PC-9 (cell line): ENCODE measurements at regions not wholly inside any gene's neighbourhood (a gene's known extent, or its start where the extent isn't known, plus 50 kb on each side); places are given as distances from the start of the nearest gene placed in this dataset.

Experiments used
- EZH2 ChIP-seq: fragments of 200-600 bp; sonication (generic); IDR thresholded peaks from 2 replicates; pipeline ENCODE4 v1.8.0; 2017; ENCODE audit warnings: antibody characterized with exemption, low read depth
- TF ChIP-seq, protein P1 (sequence below): fragments of 200-600 bp; sonication (generic); conservative IDR thresholded peaks from 2 replicates; pipeline ENCODE4 v1.6.1; 2017; ENCODE audit warnings: mixed run types, antibody characterized with exemption, mild to moderate bottlenecking, moderate library complexity

DNA sequence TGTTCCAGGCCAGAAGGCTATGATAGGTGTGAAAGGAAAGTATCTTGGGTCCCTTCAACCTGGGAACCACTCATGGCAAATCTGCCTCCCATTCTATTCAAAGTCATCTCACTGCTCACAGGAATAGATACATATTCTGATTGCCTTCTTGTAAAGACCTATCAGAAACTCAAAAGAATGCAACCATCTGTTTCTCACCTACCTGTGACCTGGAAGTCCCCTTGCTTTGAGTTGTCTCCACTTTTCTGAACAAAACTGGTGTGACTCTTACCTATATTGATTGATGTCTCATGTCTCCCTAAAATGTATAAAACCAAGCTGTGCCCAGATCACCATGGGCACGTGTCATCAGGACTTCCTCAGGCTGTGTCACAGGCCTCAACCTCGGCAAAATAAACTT lies 1149.3 kb downstream of the NSUN3 start:
- TF ChIP-seq, protein P1, sequence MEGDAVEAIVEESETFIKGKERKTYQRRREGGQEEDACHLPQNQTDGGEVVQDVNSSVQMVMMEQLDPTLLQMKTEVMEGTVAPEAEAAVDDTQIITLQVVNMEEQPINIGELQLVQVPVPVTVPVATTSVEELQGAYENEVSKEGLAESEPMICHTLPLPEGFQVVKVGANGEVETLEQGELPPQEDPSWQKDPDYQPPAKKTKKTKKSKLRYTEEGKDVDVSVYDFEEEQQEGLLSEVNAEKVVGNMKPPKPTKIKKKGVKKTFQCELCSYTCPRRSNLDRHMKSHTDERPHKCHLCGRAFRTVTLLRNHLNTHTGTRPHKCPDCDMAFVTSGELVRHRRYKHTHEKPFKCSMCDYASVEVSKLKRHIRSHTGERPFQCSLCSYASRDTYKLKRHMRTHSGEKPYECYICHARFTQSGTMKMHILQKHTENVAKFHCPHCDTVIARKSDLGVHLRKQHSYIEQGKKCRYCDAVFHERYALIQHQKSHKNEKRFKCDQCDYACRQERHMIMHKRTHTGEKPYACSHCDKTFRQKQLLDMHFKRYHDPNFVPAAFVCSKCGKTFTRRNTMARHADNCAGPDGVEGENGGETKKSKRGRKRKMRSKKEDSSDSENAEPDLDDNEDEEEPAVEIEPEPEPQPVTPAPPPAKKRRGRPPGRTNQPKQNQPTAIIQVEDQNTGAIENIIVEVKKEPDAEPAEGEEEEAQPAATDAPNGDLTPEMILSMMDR: no peak
- no peak for TF ChIP-seq EZH2
